ENCODE measurements at regions not wholly inside any gene's neighbourhood (a gene's known extent, or its start where the extent isn't known, plus 50 kb on each side); places are given as distances from the start of the nearest gene placed in this dataset.

DNA sequence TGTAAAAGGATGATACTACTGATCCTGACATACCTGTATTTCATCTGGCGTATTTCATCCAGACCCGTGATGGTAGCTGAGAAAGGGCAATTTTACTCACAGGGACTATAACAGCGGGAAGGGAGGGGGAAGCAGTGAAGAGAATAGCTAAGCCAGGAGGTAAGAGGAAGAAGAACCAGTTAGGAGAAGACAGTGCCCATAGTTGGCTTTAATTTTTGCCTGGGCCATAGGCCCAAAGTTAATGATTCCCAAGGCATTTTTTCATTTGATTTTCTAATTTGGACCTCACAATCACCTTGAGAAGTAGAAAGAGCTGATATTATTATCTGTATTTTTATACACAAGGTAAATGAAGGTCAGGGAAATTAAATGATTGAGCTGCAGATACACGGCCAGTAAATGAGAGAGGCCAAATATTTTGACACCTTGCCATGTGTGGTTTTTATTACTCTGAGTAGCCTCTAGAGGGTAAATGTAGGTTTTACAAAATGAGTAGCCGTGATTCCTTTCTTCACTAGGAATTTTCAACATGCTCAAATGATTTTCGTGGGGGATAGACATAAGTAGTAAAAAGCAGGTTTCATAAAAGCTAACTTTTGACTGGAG lies 382.2 kb downstream of the FUT8 start:
- Histone ChIP-seq H3K4me1 (no peaks in the 10 kb centered on the region), H3K27me3 (peaks cover 0 to 16% (median 0%) of the 10 kb centered on the region in 9 donors), H3K36me3 (no peaks in the 10 kb centered on the region), H3K9me3 (no peaks in the 10 kb centered on the region), H3K4me3 (no peak overlapping the region), H3K27ac (no peak overlapping the region)
- WGBS, 4 donors: 70 to 87% (median 83%) methylated on average over 6 of the region's 6 CpGs
- ATAC-seq (no peak), DNase-seq (no peak)
- TF ChIP-seq, protein P1, sequence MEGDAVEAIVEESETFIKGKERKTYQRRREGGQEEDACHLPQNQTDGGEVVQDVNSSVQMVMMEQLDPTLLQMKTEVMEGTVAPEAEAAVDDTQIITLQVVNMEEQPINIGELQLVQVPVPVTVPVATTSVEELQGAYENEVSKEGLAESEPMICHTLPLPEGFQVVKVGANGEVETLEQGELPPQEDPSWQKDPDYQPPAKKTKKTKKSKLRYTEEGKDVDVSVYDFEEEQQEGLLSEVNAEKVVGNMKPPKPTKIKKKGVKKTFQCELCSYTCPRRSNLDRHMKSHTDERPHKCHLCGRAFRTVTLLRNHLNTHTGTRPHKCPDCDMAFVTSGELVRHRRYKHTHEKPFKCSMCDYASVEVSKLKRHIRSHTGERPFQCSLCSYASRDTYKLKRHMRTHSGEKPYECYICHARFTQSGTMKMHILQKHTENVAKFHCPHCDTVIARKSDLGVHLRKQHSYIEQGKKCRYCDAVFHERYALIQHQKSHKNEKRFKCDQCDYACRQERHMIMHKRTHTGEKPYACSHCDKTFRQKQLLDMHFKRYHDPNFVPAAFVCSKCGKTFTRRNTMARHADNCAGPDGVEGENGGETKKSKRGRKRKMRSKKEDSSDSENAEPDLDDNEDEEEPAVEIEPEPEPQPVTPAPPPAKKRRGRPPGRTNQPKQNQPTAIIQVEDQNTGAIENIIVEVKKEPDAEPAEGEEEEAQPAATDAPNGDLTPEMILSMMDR (IDR thresholded peaks at IDR 0.05): no peak
- TF ChIP-seq POLR2A (IDR thresholded peaks at IDR 0.05): no peak
- intact Hi-C loops (cut with DNase I): no loop called here

DNA sequence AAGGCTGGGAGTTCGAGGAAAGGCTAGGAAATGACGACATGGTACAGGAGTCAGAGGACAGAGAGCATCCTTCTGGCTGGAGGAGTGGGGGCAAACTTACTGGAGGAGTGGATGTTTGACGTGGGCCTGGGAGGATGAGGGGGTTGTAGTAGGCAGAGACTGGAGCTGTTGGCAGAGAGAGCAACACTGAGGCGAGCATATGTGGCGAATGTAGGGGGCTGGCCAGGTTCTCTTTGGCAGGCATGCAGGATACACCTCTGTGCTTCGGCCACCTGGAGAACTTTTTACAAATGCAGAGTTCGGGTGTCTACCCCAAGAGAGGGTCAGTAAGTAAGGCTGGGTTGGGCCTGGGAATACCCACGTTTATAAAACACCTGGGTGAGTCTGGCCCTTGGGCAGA lies 385.7 kb downstream of the FUT8 start:
- 69 to 78% (median 75%) methylated on average over 8 of the region's 8 CpGs for WGBS, 4 donors
- no peaks in the 10 kb centered on the region for H3K9me3 ChIP-seq
- H3K27me3 ChIP-seq: peaks cover 0 to 4% (median 0%) of the 10 kb centered on the region in 9 donors
- H3K4me1 ChIP-seq: no peaks in the 10 kb centered on the region
- H3K4me3 ChIP-seq: no peak overlapping the region
- no peak for ATAC-seq
- intact Hi-C loops (cut with DNase I): no loop called here
- no peak for DNase-seq
- no peaks in the 10 kb centered on the region for H3K36me3 ChIP-seq
- TF ChIP-seq POLR2A (IDR thresholded peaks at IDR 0.05): no peak
- TF ChIP-seq, protein P1 (IDR thresholded peaks at IDR 0.05): no peak
- no peak overlapping the region for H3K27ac ChIP-seq

DNA sequence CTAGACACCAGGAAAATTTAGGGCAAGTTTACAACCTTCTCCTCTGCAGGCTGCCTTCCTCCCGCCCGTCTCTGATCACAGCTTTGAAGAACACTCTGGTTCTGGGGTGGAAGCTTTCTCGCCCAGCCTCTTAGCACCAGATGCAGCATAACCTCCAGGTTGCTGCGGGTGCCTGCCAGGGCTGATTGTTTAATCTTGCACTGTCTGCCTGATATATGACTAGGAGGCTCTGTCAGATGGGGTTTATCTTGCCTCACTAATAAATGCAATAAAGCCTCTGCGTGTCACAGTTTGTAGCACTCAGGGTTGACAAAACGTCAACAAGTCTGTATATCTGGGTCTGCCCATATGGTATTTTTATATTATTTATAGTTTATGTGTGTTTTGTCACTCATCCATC lies 388.2 kb downstream of the FUT8 start:
- Histone ChIP-seq H3K27ac (no peak overlapping the region), H3K9me3 (no peaks in the 10 kb centered on the region), H3K4me1 (no peaks in the 10 kb centered on the region), H3K27me3 (peaks cover 0 to 4% (median 0%) of the 10 kb centered on the region in 9 donors), H3K36me3 (no peaks in the 10 kb centered on the region), H3K4me3 (no peak overlapping the region)
- DNase-seq: no peak
- TF ChIP-seq POLR2A (IDR thresholded peaks at IDR 0.05): no peak
- TF ChIP-seq, protein P1 (IDR thresholded peaks at IDR 0.05): no peak
- 83 to 93% (median 86%) methylated on average over 6 of the region's 6 CpGs for WGBS, 4 donors
- intact Hi-C loops (cut with DNase I): no loop called here
- ATAC-seq: no peak

DNA sequence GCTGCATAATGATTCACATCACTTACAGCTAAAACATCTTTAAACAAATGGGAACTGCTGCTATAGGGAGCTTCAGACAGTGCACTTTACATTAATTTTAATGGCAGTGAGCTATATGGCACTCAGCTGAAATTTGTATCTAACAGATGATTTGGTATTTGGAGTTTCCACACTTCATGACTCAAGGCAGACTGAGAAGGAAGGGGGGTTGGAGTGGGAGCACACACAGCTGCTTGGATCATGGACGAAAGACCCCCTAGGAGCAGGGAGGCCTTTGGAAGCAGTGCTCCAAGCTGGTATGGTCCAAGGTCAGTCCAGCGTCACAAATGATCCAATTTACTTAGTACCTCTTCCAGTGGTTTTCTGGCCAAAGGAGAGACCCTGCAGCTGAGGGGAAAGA lies 389.7 kb downstream of the FUT8 start:
- DNase-seq: no peak
- no peak for ATAC-seq
- H3K9me3 ChIP-seq: peaks cover 0 to under 1% (median 0%) of the 10 kb centered on the region in 12 donors
- no peak overlapping the region for H3K4me3 ChIP-seq
- H3K36me3 ChIP-seq: no peaks in the 10 kb centered on the region
- no peaks in the 10 kb centered on the region for H3K4me1 ChIP-seq
- no peak overlapping the region for H3K27ac ChIP-seq
- WGBS, 4 donors: 75 to 90% (median 82%) methylated on average over 2 of the region's 2 CpGs
- intact Hi-C loops (cut with DNase I): no loop called here
- H3K27me3 ChIP-seq: peaks cover 0 to 4% (median 0%) of the 10 kb centered on the region in 9 donors
- no peak for TF ChIP-seq POLR2A (IDR thresholded peaks at IDR 0.05)
- TF ChIP-seq, protein P1 (IDR thresholded peaks at IDR 0.05): no peak
